ENCODE measurements at regions not wholly inside any gene's neighbourhood (a gene's known extent, or its start where the extent isn't known, plus 50 kb on each side); places are given as distances from the start of the nearest gene placed in this dataset.

DNA sequence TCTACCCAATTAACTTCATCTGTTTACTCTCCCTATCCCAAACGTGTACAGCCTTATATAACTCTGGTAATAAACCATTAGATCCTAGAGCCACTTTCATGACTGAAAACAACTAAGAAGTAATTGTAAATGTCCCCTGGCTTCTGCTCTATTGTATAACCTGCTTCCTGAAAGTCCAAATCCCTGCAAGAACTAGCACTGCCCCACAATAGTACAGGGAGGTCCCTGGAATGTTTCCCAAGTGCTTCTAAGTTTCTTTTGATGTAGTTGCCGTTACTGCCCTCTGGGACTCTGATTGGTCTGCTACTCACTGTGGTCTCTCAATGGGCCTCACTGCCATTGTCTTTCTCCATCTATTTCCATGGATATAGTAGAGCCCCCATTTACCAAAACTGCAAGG, 764.0 kb upstream of the GHITM start:
- no peak for TF ChIP-seq CTCF (IDR thresholded peaks at IDR 0.05)
- H3K9me3 Mint-ChIP-seq (ENCODE audit: low read depth) = peaks cover 3% of the 10 kb centered on the region
- no peaks in the 10 kb centered on the region for H3K27me3 Mint-ChIP-seq (ENCODE audit: low read depth)
- H3K27ac Mint-ChIP-seq (ENCODE audit: unreplicated experiment) = no peak overlapping the region
- DNase-seq (ENCODE audit: low spot score) = no peak
- H3K4me1 Mint-ChIP-seq (ENCODE audit: low read depth) = peaks cover 5% of the 10 kb centered on the region
- H3K4me3 Mint-ChIP-seq (ENCODE audit: unreplicated experiment) = no peak overlapping the region
- no peaks in the 10 kb centered on the region for H3K36me3 Mint-ChIP-seq (ENCODE audit: low read depth)

DNA sequence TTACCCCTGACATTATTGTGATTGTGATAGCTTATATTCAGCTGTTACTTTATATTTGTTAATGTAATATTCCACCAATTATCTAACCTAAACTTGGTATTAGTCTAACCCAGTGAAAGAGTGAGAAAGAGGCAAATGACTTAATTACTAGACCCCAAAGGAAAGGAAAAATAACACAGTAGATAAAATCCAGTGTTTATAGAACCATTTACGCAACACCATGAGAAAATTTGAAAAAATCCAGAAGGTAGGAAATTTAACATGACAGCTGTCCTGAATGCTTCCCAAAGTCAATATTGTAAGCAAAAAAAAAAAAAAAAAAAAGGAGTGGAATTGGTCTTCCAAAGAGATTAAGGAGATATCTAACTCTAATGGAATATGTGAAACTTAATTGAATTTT, 741.5 kb upstream of the GHITM start:
- Mint-ChIP-seq H3K4me3 (ENCODE audit: unreplicated experiment) (no peak overlapping the region), H3K36me3 (ENCODE audit: low read depth) (no peaks in the 10 kb centered on the region), H3K9me3 (ENCODE audit: low read depth) (peaks cover 7% of the 10 kb centered on the region), H3K27me3 (ENCODE audit: low read depth) (peaks cover 4% of the 10 kb centered on the region), H3K27ac (ENCODE audit: unreplicated experiment) (no peak overlapping the region), H3K4me1 (ENCODE audit: low read depth) (no peaks in the 10 kb centered on the region)
- DNase-seq (ENCODE audit: low spot score) = no peak
- no peak for TF ChIP-seq CTCF (IDR thresholded peaks at IDR 0.05)

DNA sequence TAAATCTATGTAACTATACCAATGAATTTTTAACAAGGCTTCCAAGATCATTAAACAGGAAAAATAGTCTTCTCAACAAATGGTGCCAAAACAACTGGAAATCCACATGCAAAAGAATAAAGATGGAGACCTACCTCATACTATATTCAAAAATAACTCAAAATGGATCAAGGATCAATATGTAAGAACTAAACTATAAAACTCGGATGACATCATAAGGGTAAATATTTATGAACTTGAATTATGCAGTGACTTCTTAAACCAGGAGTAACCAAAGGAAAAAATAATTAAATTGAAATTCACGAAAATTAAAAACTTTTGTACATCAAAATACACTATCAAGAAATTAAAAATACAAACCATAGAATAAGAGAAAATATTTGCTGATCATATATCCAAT, 728.7 kb upstream of the GHITM start:
- Mint-ChIP-seq H3K36me3 (ENCODE audit: low read depth) (peaks cover 2% of the 10 kb centered on the region), H3K4me3 (ENCODE audit: unreplicated experiment) (no peak overlapping the region), H3K4me1 (ENCODE audit: low read depth) (no peaks in the 10 kb centered on the region), H3K27ac (ENCODE audit: unreplicated experiment) (no peak overlapping the region), H3K27me3 (ENCODE audit: low read depth) (peaks cover 7% of the 10 kb centered on the region), H3K9me3 (ENCODE audit: low read depth) (peaks cover 7% of the 10 kb centered on the region)
- no peak for DNase-seq (ENCODE audit: low spot score)
- no peak for TF ChIP-seq CTCF (IDR thresholded peaks at IDR 0.05)

DNA sequence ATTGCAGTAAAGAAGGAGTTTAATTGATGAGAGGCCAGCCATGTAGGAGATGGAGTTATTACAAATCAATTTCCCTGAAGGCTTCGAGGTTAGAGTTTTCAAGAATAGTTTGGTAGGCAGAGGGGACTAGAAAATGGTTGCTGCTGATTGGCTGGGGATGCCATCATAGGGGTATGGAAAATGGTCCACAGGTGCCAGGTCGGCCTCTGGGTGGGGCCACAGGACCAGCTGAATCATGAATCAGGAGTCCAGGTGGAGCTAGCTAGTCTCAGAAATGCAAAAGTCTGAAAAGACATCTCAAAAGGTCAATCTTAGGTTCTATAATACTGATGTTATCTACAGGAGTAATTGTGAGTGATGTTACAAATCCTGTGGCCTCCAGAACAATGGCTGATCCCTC, 714.0 kb upstream of the GHITM start:
- Mint-ChIP-seq H3K4me1 (ENCODE audit: low read depth) (no peaks in the 10 kb centered on the region), H3K4me3 (ENCODE audit: unreplicated experiment) (no peak overlapping the region), H3K27me3 (ENCODE audit: low read depth) (no peaks in the 10 kb centered on the region), H3K27ac (ENCODE audit: unreplicated experiment) (no peak overlapping the region), H3K9me3 (ENCODE audit: low read depth) (peaks cover 20% of the 10 kb centered on the region), H3K36me3 (ENCODE audit: low read depth) (peaks cover 3% of the 10 kb centered on the region)
- DNase-seq (ENCODE audit: low spot score) = no peak
- no peak for TF ChIP-seq CTCF (IDR thresholded peaks at IDR 0.05)

- Mint-ChIP-seq H3K27me3 (ENCODE audit: low read depth) (no peaks in the 10 kb centered on the region), H3K27ac (ENCODE audit: unreplicated experiment) (no peak overlapping the region), H3K9me3 (ENCODE audit: low read depth) (peaks cover 21% of the 10 kb centered on the region), H3K4me1 (ENCODE audit: low read depth) (no peaks in the 10 kb centered on the region), H3K36me3 (ENCODE audit: low read depth) (peaks cover 3% of the 10 kb centered on the region), H3K4me3 (ENCODE audit: unreplicated experiment) (no peak overlapping the region)
- DNase-seq (ENCODE audit: low spot score) = no peak
- TF ChIP-seq CTCF (IDR thresholded peaks at IDR 0.05) = no peak
Measured at GRCh38 chr10:83427101-83427500, 712.2 kb upstream of the GHITM start.
